Hepatocyte (in vitro differentiated cells): ENCODE measurements at regions not wholly inside any gene's neighbourhood (a gene's known extent, or its start where the extent isn't known, plus 50 kb on each side); places are given as distances from the start of the nearest gene placed in this dataset.

Source experiments
- DNase-seq: peaks from one replicate; pipeline ENCODE4 v3.0.0-alpha.2; 2016; ENCODE audit warnings: low spot score
- H2AFZ ChIP-seq: fragments of 200-600 bp; sonication (generic); 2 replicates; pipeline ENCODE4 v1.6.0; 2016; ENCODE audit warnings: antibody characterized with exemption, mild to moderate bottlenecking
- H3K27ac ChIP-seq: fragments of 200-600 bp; sonication (generic); 2 replicates; pipeline ENCODE4 v1.5.1; 2016; ENCODE audit warnings: mild to moderate bottlenecking
- H3K27me3 ChIP-seq: fragments of 200-600 bp; sonication (generic); 2 replicates; pipeline ENCODE4 v1.6.1; 2016
- H3K36me3 ChIP-seq: fragments of 200-600 bp; sonication (generic); replicated peaks from 2 replicates; pipeline ENCODE4 v1.5.1; 2016; ENCODE audit warnings: low read depth; ENCODE audit not compliant: insufficient read depth
- H3K4me1 ChIP-seq: fragments of 200-600 bp; sonication (generic); 2 replicates; pipeline ENCODE4 v1.5.1; 2016; ENCODE audit warnings: mild to moderate bottlenecking, moderate library complexity; ENCODE audit not compliant: insufficient read depth
- H3K4me2 ChIP-seq: fragments of 200-600 bp; sonication (generic); 2 replicates; pipeline ENCODE4 v1.6.0; 2016
- H3K4me3 ChIP-seq: fragments of 200-600 bp; sonication (generic); 2 replicates; pipeline ENCODE4 v1.5.1; 2016; ENCODE audit warnings: mild to moderate bottlenecking
- H3K79me2 ChIP-seq: fragments of 200-600 bp; sonication (generic); 2 replicates; pipeline ENCODE4 v1.6.0; 2017; ENCODE audit warnings: mild to moderate bottlenecking
- H3K9me2 ChIP-seq: fragments of 200-600 bp; sonication (generic); replicated peaks from 2 replicates; pipeline ENCODE4 v1.6.0; 2017; ENCODE audit warnings: mild to moderate bottlenecking; ENCODE audit not compliant: insufficient read depth
- H3K9me3 ChIP-seq: fragments of 200-600 bp; sonication (generic); 2 replicates; pipeline ENCODE4 v1.5.1; 2016; ENCODE audit warnings: low read depth, mild to moderate bottlenecking
- H4K20me1 ChIP-seq: fragments of 200-600 bp; sonication (generic); 2 replicates; pipeline ENCODE4 v1.6.0; 2016; ENCODE audit warnings: mild to moderate bottlenecking; ENCODE audit not compliant: insufficient read depth, poor library complexity, severe bottlenecking
- CTCF ChIP-seq: fragments of 200-600 bp; sonication (generic); IDR thresholded peaks from 2 replicates; pipeline ENCODE4 v1.5.1; 2016; ENCODE audit warnings: antibody characterized with exemption, mild to moderate bottlenecking; ENCODE audit not compliant: poor library complexity
- EZH2 ChIP-seq: fragments of 200-600 bp; sonication (generic); IDR thresholded peaks from 2 replicates; pipeline ENCODE4 v1.6.1; 2016; ENCODE audit warnings: antibody characterized with exemption, mild to moderate bottlenecking, borderline replicate concordance
- EZH2phosphoT487 ChIP-seq: fragments of 200-600 bp; sonication (generic); IDR thresholded peaks from one replicate; pipeline ENCODE4 v1.6.1; 2018; ENCODE audit warnings: antibody characterized with exemption, mild to moderate bottlenecking, low read depth, moderate library complexity; ENCODE audit not compliant: unreplicated experiment, severe bottlenecking
- WGBS: methylation state at CpG from one replicate; pipeline ENCODE4 v1.1.6; 2016; ENCODE audit warnings: low lambda C conversion rate; ENCODE audit errors: missing lambda C conversion rate; 5-methylcytosine and 5-hydroxymethylcytosine counted together

- Histone ChIP-seq H3K4me2 (no peak overlapping the region), H3K79me2 (no peaks in the 10 kb centered on the region), H3K4me1 (no peaks in the 10 kb centered on the region), H3K4me3 (no peak overlapping the region), H3K9me2 (no peaks in the 10 kb centered on the region), H2AFZ (no peak overlapping the region), H3K36me3 (no peaks in the 10 kb centered on the region), H3K27ac (no peak overlapping the region), H3K9me3 (no peaks in the 10 kb centered on the region), H3K27me3 (no peaks in the 10 kb centered on the region), H4K20me1 (no peaks in the 10 kb centered on the region)
- TF ChIP-seq CTCF (no peak), EZH2phosphoT487 (no peak), EZH2 (no peak)
- DNase-seq = no peak
- WGBS = 57% methylated on average over 2 of the region's 2 CpGs
Observed at GRCh38 chr9:103152473-103152872, 157.3 kb downstream of the CYLC2 start.

- no peaks in the 10 kb centered on the region for H3K36me3 ChIP-seq
- DNase-seq = no peak
- H3K79me2 ChIP-seq = no peaks in the 10 kb centered on the region
- no peaks in the 10 kb centered on the region for H3K4me1 ChIP-seq
- no peak overlapping the region for H3K4me3 ChIP-seq
- no peaks in the 10 kb centered on the region for H3K9me3 ChIP-seq
- no peaks in the 10 kb centered on the region for H3K27me3 ChIP-seq
- no peaks in the 10 kb centered on the region for H4K20me1 ChIP-seq
- no peak overlapping the region for H3K27ac ChIP-seq
- 73% methylated on average over 4 of the region's 4 CpGs for WGBS
- no peaks in the 10 kb centered on the region for H3K9me2 ChIP-seq
- H2AFZ ChIP-seq = no peak overlapping the region
- H3K4me2 ChIP-seq = no peak overlapping the region
- TF ChIP-seq EZH2 = no peak
- no peak for TF ChIP-seq EZH2phosphoT487
- no peak for TF ChIP-seq CTCF
Observed at GRCh38 chr9:103167530-103167929, 172.4 kb downstream of the CYLC2 start.

- WGBS = 67% methylated on average over 1 of the region's 1 CpG
- DNase-seq = no peak
- Histone ChIP-seq H3K27ac (no peak overlapping the region), H4K20me1 (no peaks in the 10 kb centered on the region), H3K36me3 (no peaks in the 10 kb centered on the region), H3K79me2 (no peaks in the 10 kb centered on the region), H3K27me3 (no peaks in the 10 kb centered on the region), H3K9me2 (no peaks in the 10 kb centered on the region), H2AFZ (no peak overlapping the region), H3K4me2 (no peak overlapping the region), H3K4me1 (no peaks in the 10 kb centered on the region), H3K9me3 (no peaks in the 10 kb centered on the region), H3K4me3 (no peak overlapping the region)
- no peak for TF ChIP-seq EZH2phosphoT487
- no peak for TF ChIP-seq EZH2
- no peak for TF ChIP-seq CTCF
Observed at GRCh38 chr9:103168254-103168653, 173.1 kb downstream of the CYLC2 start.

GRCh38 chr9:103169798-103170197, 174.7 kb downstream of the CYLC2 start:
- H3K79me2 ChIP-seq = no peaks in the 10 kb centered on the region
- H4K20me1 ChIP-seq = no peaks in the 10 kb centered on the region
- no peak overlapping the region for H3K4me3 ChIP-seq
- no peaks in the 10 kb centered on the region for H3K9me2 ChIP-seq
- 81% methylated on average over 1 of the region's 1 CpG for whole genome bisulfite sequencing
- TF ChIP-seq EZH2 (no peak), CTCF (no peak), EZH2phosphoT487 (no peak)
- H3K4me2 ChIP-seq = no peak overlapping the region
- DNase-seq = no peak
- H3K27me3 ChIP-seq = no peaks in the 10 kb centered on the region
- H2AFZ ChIP-seq = no peak overlapping the region
- H3K36me3 ChIP-seq = no peaks in the 10 kb centered on the region
- H3K4me1 ChIP-seq = no peaks in the 10 kb centered on the region
- H3K27ac ChIP-seq = no peak overlapping the region
- H3K9me3 ChIP-seq = no peaks in the 10 kb centered on the region
